ENCODE measurements at regions not wholly inside any gene's neighbourhood (a gene's known extent, or its start where the extent isn't known, plus 50 kb on each side); places are given as distances from the start of the nearest gene placed in this dataset.
"Not testable (repeated sequence)": the region's sequence is repeated elsewhere in the genome, so short reads cannot be mapped to it uniquely, and the experiment has no call there.

- Histone ChIP-seq H3K4me3 (ENCODE audit: low read depth, low read length, poor library complexity, severe bottlenecking) (no peak overlapping the region), H3K4me2 (ENCODE audit: low read length) (no peak overlapping the region), H3K36me3 (ENCODE audit: insufficient read depth, low read length) (no peaks in the 10 kb centered on the region), H3K27ac (ENCODE audit: low read depth, low read length, poor library complexity, severe bottlenecking) (no peak overlapping the region), H3K79me2 (ENCODE audit: insufficient read depth, low read length) (no peaks in the 10 kb centered on the region), H3F3A (ENCODE audit: insufficient read depth, low read length) (no peaks in the 10 kb centered on the region), H3K9ac (ENCODE audit: low read length) (no peak overlapping the region), H3K27me3 (ENCODE audit: insufficient read depth, low read length) (no peaks in the 10 kb centered on the region), H4K20me1 (ENCODE audit: insufficient read depth, low read length) (no peaks in the 10 kb centered on the region), H3K4me1 (ENCODE audit: insufficient read depth, low read length, severe bottlenecking) (no peaks in the 10 kb centered on the region), H3K9me2 (ENCODE audit: low read depth, low read length) (no peaks in the 10 kb centered on the region), H3K9me3 (ENCODE audit: low read length) (no peaks in the 10 kb centered on the region), H2AFZ (ENCODE audit: low read length) (no peak overlapping the region)
- TF ChIP-seq, protein P1, sequence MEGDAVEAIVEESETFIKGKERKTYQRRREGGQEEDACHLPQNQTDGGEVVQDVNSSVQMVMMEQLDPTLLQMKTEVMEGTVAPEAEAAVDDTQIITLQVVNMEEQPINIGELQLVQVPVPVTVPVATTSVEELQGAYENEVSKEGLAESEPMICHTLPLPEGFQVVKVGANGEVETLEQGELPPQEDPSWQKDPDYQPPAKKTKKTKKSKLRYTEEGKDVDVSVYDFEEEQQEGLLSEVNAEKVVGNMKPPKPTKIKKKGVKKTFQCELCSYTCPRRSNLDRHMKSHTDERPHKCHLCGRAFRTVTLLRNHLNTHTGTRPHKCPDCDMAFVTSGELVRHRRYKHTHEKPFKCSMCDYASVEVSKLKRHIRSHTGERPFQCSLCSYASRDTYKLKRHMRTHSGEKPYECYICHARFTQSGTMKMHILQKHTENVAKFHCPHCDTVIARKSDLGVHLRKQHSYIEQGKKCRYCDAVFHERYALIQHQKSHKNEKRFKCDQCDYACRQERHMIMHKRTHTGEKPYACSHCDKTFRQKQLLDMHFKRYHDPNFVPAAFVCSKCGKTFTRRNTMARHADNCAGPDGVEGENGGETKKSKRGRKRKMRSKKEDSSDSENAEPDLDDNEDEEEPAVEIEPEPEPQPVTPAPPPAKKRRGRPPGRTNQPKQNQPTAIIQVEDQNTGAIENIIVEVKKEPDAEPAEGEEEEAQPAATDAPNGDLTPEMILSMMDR (IDR thresholded peaks at IDR 0.05; ENCODE audit: low read length): no peak
- no peak for TF ChIP-seq EZH2 (IDR thresholded peaks at IDR 0.05; ENCODE audit: borderline replicate concordance, low read length)
Measured at GRCh38 chr4:78662658-78663057, 111.1 kb downstream of the ANXA3 start.

DNA sequence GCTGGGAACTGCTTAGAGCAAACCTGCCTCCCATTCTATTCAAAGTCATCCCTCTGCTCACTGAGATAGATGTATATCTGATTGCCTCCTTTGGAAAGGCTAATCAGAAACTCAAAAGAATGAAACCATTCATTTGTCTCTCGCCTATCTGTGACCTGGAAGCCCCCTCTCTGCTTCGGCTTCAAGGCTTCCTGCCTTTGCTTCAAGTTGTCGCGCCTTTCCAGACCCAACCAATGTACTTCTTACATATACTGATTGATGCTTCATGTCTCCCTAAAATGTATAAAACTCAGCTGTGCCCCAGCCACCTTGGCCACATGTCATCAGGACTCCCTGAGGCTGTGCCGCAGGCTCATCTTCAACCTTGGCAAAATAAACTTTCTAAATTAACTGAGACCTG, 111.9 kb upstream of the BMP2K start:
- H3K79me2 ChIP-seq (ENCODE audit: insufficient read depth, low read length); H3K36me3 ChIP-seq (ENCODE audit: insufficient read depth, low read length); H3K9ac ChIP-seq (ENCODE audit: low read length); H3K9me2 ChIP-seq (ENCODE audit: low read depth, low read length); H3K4me2 ChIP-seq (ENCODE audit: low read length); H3K4me1 ChIP-seq (ENCODE audit: insufficient read depth, low read length, severe bottlenecking); H3K9me3 ChIP-seq (ENCODE audit: low read length); H3F3A ChIP-seq (ENCODE audit: insufficient read depth, low read length); H3K27ac ChIP-seq (ENCODE audit: low read depth, low read length, poor library complexity, severe bottlenecking); H3K27me3 ChIP-seq (ENCODE audit: insufficient read depth, low read length); H3K4me3 ChIP-seq (ENCODE audit: low read depth, low read length, poor library complexity, severe bottlenecking); H2AFZ ChIP-seq (ENCODE audit: low read length); H4K20me1 ChIP-seq (ENCODE audit: insufficient read depth, low read length): not testable (repeated sequence)

DNA sequence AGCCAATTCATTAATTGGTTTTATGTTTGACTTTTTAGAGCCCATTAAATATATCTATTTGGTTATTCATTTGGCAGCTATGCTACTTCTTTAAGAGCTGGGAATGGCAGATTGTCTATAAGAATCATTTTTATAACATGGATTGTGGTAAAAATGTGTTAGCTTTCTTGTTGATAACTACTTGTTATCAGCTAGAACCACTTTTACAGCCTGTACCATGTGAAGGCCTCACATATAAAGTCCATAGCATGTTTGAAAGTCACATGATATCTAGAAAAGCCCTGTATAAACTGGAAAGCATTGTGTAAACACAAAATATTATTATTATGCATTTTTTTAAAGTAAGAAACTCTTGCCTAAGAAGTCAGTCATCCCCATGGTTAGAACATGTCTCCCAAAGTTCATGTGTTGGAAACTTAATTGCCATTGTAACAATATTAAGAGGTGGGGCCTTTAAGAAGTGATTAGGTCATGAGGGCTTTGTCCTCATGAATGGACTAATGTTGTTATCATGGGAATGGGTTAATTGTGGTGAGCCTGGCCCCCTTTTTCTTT, 110.9 kb upstream of the BMP2K start:
- Histone ChIP-seq H3K36me3 (ENCODE audit: insufficient read depth, low read length) (no peaks in the 10 kb centered on the region), H3K27ac (ENCODE audit: low read depth, low read length, poor library complexity, severe bottlenecking) (no peak overlapping the region), H3K79me2 (ENCODE audit: insufficient read depth, low read length) (no peaks in the 10 kb centered on the region), H3K27me3 (ENCODE audit: insufficient read depth, low read length) (no peaks in the 10 kb centered on the region), H3K9ac (ENCODE audit: low read length) (no peak overlapping the region), H2AFZ (ENCODE audit: low read length) (no peak overlapping the region), H3K4me1 (ENCODE audit: insufficient read depth, low read length, severe bottlenecking) (no peaks in the 10 kb centered on the region), H3K4me3 (ENCODE audit: low read depth, low read length, poor library complexity, severe bottlenecking) (no peak overlapping the region), H3K9me3 (ENCODE audit: low read length) (no peaks in the 10 kb centered on the region), H4K20me1 (ENCODE audit: insufficient read depth, low read length) (no peaks in the 10 kb centered on the region), H3K9me2 (ENCODE audit: low read depth, low read length) (no peaks in the 10 kb centered on the region), H3F3A (ENCODE audit: insufficient read depth, low read length) (no peaks in the 10 kb centered on the region), H3K4me2 (ENCODE audit: low read length) (no peak overlapping the region)
- TF ChIP-seq, protein P1 (IDR thresholded peaks at IDR 0.05; ENCODE audit: low read length): no peak
- no peak for TF ChIP-seq EZH2 (IDR thresholded peaks at IDR 0.05; ENCODE audit: borderline replicate concordance, low read length)

DNA sequence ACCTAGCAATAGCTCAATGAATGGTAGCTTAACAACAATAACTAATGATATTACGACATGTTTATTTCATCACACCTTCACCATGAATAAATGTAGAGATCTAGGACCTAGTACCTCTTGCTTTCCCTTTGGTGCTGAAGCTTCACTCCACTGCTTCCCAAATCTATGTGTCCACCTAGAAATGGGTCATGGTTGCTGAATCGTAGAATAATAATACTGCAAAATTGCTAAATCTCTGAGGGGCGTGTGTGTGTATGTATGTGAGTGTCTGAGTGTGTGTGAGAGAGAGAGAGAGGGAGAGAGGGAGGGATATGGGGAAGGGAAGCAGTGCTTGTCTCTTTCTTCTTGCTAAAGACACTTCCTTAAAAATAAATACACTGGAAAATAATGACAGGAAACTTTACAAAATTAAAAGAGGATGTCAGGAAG, 109.3 kb upstream of the BMP2K start:
- Histone ChIP-seq H3K9me3 (ENCODE audit: low read length) (no peaks in the 10 kb centered on the region), H3K79me2 (ENCODE audit: insufficient read depth, low read length) (no peaks in the 10 kb centered on the region), H3F3A (ENCODE audit: insufficient read depth, low read length) (no peaks in the 10 kb centered on the region), H3K4me3 (ENCODE audit: low read depth, low read length, poor library complexity, severe bottlenecking) (no peak overlapping the region), H3K36me3 (ENCODE audit: insufficient read depth, low read length) (no peaks in the 10 kb centered on the region), H4K20me1 (ENCODE audit: insufficient read depth, low read length) (no peaks in the 10 kb centered on the region), H3K9ac (ENCODE audit: low read length) (no peak overlapping the region), H3K4me2 (ENCODE audit: low read length) (no peak overlapping the region), H3K27me3 (ENCODE audit: insufficient read depth, low read length) (no peaks in the 10 kb centered on the region), H2AFZ (ENCODE audit: low read length) (no peak overlapping the region), H3K4me1 (ENCODE audit: insufficient read depth, low read length, severe bottlenecking) (no peaks in the 10 kb centered on the region), H3K9me2 (ENCODE audit: low read depth, low read length) (no peaks in the 10 kb centered on the region), H3K27ac (ENCODE audit: low read depth, low read length, poor library complexity, severe bottlenecking) (no peak overlapping the region)
- no peak for TF ChIP-seq EZH2 (IDR thresholded peaks at IDR 0.05; ENCODE audit: borderline replicate concordance, low read length)
- TF ChIP-seq, protein P1 (IDR thresholded peaks at IDR 0.05; ENCODE audit: low read length): no peak
